OCI-LY1 (cell line): ENCODE measurements at regions not wholly inside any gene's neighbourhood (a gene's known extent, or its start where the extent isn't known, plus 50 kb on each side); places are given as distances from the start of the nearest gene placed in this dataset.
"Not testable (repeated sequence)": the region's sequence is repeated elsewhere in the genome, so short reads cannot be mapped to it uniquely, and the experiment has no call there.

ENCODE experiments used
- H2AFZ ChIP-seq: fragments of 200-600 bp; sonication (generic), shearing (Covaris generic); 2 replicates; pipeline ENCODE4 v1.6.0; 2014; ENCODE audit warnings: antibody characterized with exemption, mild to moderate bottlenecking, low read length
- H3F3A ChIP-seq: fragments of 200-600 bp; sonication (generic), shearing (Covaris generic); 2 replicates; pipeline ENCODE4 v1.6.0; 2014; ENCODE audit warnings: mild to moderate bottlenecking, antibody characterized with exemption, low read length, moderate library complexity; ENCODE audit not compliant: insufficient read depth
- H3K27ac ChIP-seq: fragments of 200-600 bp; sonication (generic); 2 replicates; pipeline ENCODE4 v1.5.1; 2014; ENCODE audit warnings: low read length, mixed run types, mild to moderate bottlenecking, low read depth; ENCODE audit not compliant: poor library complexity, severe bottlenecking
- H3K27me3 ChIP-seq: fragments of 200-600 bp; sonication (generic); 2 replicates; pipeline ENCODE4 v1.6.0; 2014; ENCODE audit warnings: antibody characterized with exemption, mild to moderate bottlenecking, low read length, moderate library complexity; ENCODE audit not compliant: insufficient read depth
- H3K36me3 ChIP-seq: fragments of 200-600 bp; sonication (generic); 2 replicates; pipeline ENCODE4 v1.6.1; 2014; ENCODE audit warnings: mild to moderate bottlenecking, antibody characterized with exemption, low read length, moderate library complexity, mixed read lengths; ENCODE audit not compliant: insufficient read depth
- H3K4me1 ChIP-seq: fragments of 200-600 bp; sonication (generic); 2 replicates; pipeline ENCODE4 v1.5.1; 2014; ENCODE audit warnings: mild to moderate bottlenecking, low read length, moderate library complexity; ENCODE audit not compliant: insufficient read depth, severe bottlenecking
- H3K4me2 ChIP-seq: fragments of 200-600 bp; sonication (generic), shearing (Covaris generic); 2 replicates; pipeline ENCODE4 v1.6.1; 2014; ENCODE audit warnings: low read length
- H3K4me3 ChIP-seq: fragments of 200-600 bp; sonication (generic); 2 replicates; pipeline ENCODE4 v1.5.1; 2014; ENCODE audit warnings: low read length, low read depth, mild to moderate bottlenecking, mixed read lengths; ENCODE audit not compliant: poor library complexity, severe bottlenecking
- H3K79me2 ChIP-seq: fragments of 200-600 bp; shearing (Covaris generic); 2 replicates; pipeline ENCODE4 v1.6.1; 2016; ENCODE audit warnings: mixed run types, low read length, mixed read lengths; ENCODE audit not compliant: insufficient read depth
- H3K9ac ChIP-seq: fragments of 200-600 bp; sonication (generic), shearing (Covaris generic); 2 replicates; pipeline ENCODE4 v1.6.1; 2014; ENCODE audit warnings: mild to moderate bottlenecking, low read length, mixed read lengths
- H3K9me2 ChIP-seq: fragments of 200-600 bp; sonication (generic), shearing (Covaris generic); 2 replicates; pipeline ENCODE4 v1.6.1; 2014; ENCODE audit warnings: low read depth, mild to moderate bottlenecking, low read length, mixed read lengths
- H3K9me3 ChIP-seq: fragments of 200-600 bp; shearing (Covaris generic); 2 replicates; pipeline ENCODE4 v1.6.1; 2014; ENCODE audit warnings: low read length, mixed read lengths
- H4K20me1 ChIP-seq: fragments of 200-600 bp; sonication (generic), shearing (Covaris generic); 2 replicates; pipeline ENCODE4 v1.6.0; 2016; ENCODE audit warnings: mild to moderate bottlenecking, low read length; ENCODE audit not compliant: insufficient read depth
- CTCF ChIP-seq: fragments of 200-600 bp; sonication (generic), shearing (Covaris generic); IDR thresholded peaks from 2 replicates; pipeline ENCODE4 v1.5.1; 2017; ENCODE audit warnings: mild to moderate bottlenecking, antibody characterized with exemption, low read length, moderate library complexity, mixed read lengths
- EZH2 ChIP-seq: fragments of 200-600 bp; sonication (generic), shearing (Covaris generic); IDR thresholded peaks from 2 replicates; pipeline ENCODE4 v1.8.0; 2017; ENCODE audit warnings: borderline replicate concordance, mixed run types, mild to moderate bottlenecking, antibody characterized with exemption, low read length, moderate library complexity, mixed read lengths

GRCh38 chr15:62868507-62868906 is 174.0 kb upstream of the TPM1 start:
- H3K9ac ChIP-seq, result no peak overlapping the region
- no peak overlapping the region for H2AFZ ChIP-seq
- H3K4me3 ChIP-seq, result no peak overlapping the region
- no peaks in the 10 kb centered on the region for H3K79me2 ChIP-seq
- H4K20me1 ChIP-seq, result no peaks in the 10 kb centered on the region
- H3K36me3 ChIP-seq, result no peaks in the 10 kb centered on the region
- no peaks in the 10 kb centered on the region for H3K27me3 ChIP-seq
- no peak overlapping the region for H3K4me2 ChIP-seq
- no peak for TF ChIP-seq EZH2
- no peak for TF ChIP-seq CTCF
- H3K27ac ChIP-seq, result no peak overlapping the region
- H3F3A ChIP-seq, result no peaks in the 10 kb centered on the region
- no peaks in the 10 kb centered on the region for H3K9me2 ChIP-seq
- H3K9me3 ChIP-seq, result no peaks in the 10 kb centered on the region
- H3K4me1 ChIP-seq, result no peaks in the 10 kb centered on the region

- H3K27me3 ChIP-seq, result no peaks in the 10 kb centered on the region
These were observed 173.4 kb upstream of the TPM1 start for GRCh38 chr15:62869116-62869515.

GRCh38 chr15:62870216-62870615 is 172.3 kb upstream of the TPM1 start:
- Histone ChIP-seq H3F3A (no peaks in the 10 kb centered on the region), H3K4me3 (no peak overlapping the region), H3K9me2 (no peaks in the 10 kb centered on the region), H3K27ac (no peak overlapping the region), H4K20me1 (no peaks in the 10 kb centered on the region), H3K36me3 (no peaks in the 10 kb centered on the region), H3K79me2 (no peaks in the 10 kb centered on the region), H3K9ac (no peak overlapping the region), H3K27me3 (no peaks in the 10 kb centered on the region), H2AFZ (no peak overlapping the region), H3K4me2 (no peak overlapping the region), H3K4me1 (no peaks in the 10 kb centered on the region), H3K9me3 (no peaks in the 10 kb centered on the region)
- TF ChIP-seq EZH2 (no peak), CTCF (no peak)

More at GRCh38 chr15:62869116-62869515, 173.4 kb upstream of the TPM1 start:
- Histone ChIP-seq H2AFZ (no peak overlapping the region), H3K27ac (no peak overlapping the region), H3K4me2 (no peak overlapping the region), H3K36me3 (no peaks in the 10 kb centered on the region), H3F3A (no peaks in the 10 kb centered on the region), H3K9ac (no peak overlapping the region), H3K9me2 (no peaks in the 10 kb centered on the region), H3K79me2 (no peaks in the 10 kb centered on the region), H4K20me1 (no peaks in the 10 kb centered on the region), H3K4me1 (no peaks in the 10 kb centered on the region), H3K9me3 (no peaks in the 10 kb centered on the region), H3K4me3 (no peak overlapping the region)
- no peak for TF ChIP-seq EZH2
- no peak for TF ChIP-seq CTCF

GRCh38 chr15:62870701-62871100 is 171.8 kb upstream of the TPM1 start:
- H3K27ac ChIP-seq, H3K9ac ChIP-seq, H3K9me2 ChIP-seq, H3K4me2 ChIP-seq, H3F3A ChIP-seq, H3K36me3 ChIP-seq, H2AFZ ChIP-seq, H3K79me2 ChIP-seq, H3K4me1 ChIP-seq, H3K27me3 ChIP-seq, H3K9me3 ChIP-seq, H4K20me1 ChIP-seq, H3K4me3 ChIP-seq: not testable (repeated sequence)
